ENCODE measurements at regions not wholly inside any gene's neighbourhood (a gene's known extent, or its start where the extent isn't known, plus 50 kb on each side); places are given as distances from the start of the nearest gene placed in this dataset.

GRCh38 chr2:128469875-128470274 is 151.2 kb upstream of the HS6ST1 start:
- ATAC-seq (ENCODE audit: low read depth): no peak
- no peaks in the 10 kb centered on the region for H3K4me1 ChIP-seq (ENCODE audit: insufficient read depth, poor library complexity, severe bottlenecking)
- no peak overlapping the region for H3K4me3 ChIP-seq (ENCODE audit: severe bottlenecking)
- H3K36me3 ChIP-seq (ENCODE audit: low read depth): no peaks in the 10 kb centered on the region
- H3K27ac ChIP-seq (ENCODE audit: poor library complexity, severe bottlenecking): no peak overlapping the region
- no peaks in the 10 kb centered on the region for H3K27me3 ChIP-seq (ENCODE audit: insufficient read depth, poor library complexity, severe bottlenecking)
- no peak for DNase-seq (ENCODE audit: low spot score)
- H3K9me3 ChIP-seq (ENCODE audit: severe bottlenecking): peaks cover 4% of the 10 kb centered on the region
- TF ChIP-seq CTCF (IDR thresholded peaks at IDR 0.05; ENCODE audit: poor library complexity, severe bottlenecking): no peak

GRCh38 chr2:128472789-128473174 is 154.1 kb upstream of the HS6ST1 start:
- ATAC-seq (ENCODE audit: low read depth): no peak
- Histone ChIP-seq H3K27ac (ENCODE audit: poor library complexity, severe bottlenecking) (no peak overlapping the region), H3K36me3 (ENCODE audit: low read depth) (no peaks in the 10 kb centered on the region), H3K4me1 (ENCODE audit: insufficient read depth, poor library complexity, severe bottlenecking) (no peaks in the 10 kb centered on the region), H3K27me3 (ENCODE audit: insufficient read depth, poor library complexity, severe bottlenecking) (no peaks in the 10 kb centered on the region), H3K4me3 (ENCODE audit: severe bottlenecking) (no peak overlapping the region), H3K9me3 (ENCODE audit: severe bottlenecking) (peaks cover 4% of the 10 kb centered on the region)
- DNase-seq (ENCODE audit: low spot score): no peak
- TF ChIP-seq CTCF (IDR thresholded peaks at IDR 0.05; ENCODE audit: poor library complexity, severe bottlenecking): no peak

GRCh38 chr2:128473175-128474035 is 154.7 kb upstream of the HS6ST1 start:
- Histone ChIP-seq H3K27ac (ENCODE audit: poor library complexity, severe bottlenecking) (no peak overlapping the region), H3K4me3 (ENCODE audit: severe bottlenecking) (no peak overlapping the region), H3K9me3 (ENCODE audit: severe bottlenecking) (peaks cover 4% of the 10 kb centered on the region), H3K27me3 (ENCODE audit: insufficient read depth, poor library complexity, severe bottlenecking) (no peaks in the 10 kb centered on the region), H3K4me1 (ENCODE audit: insufficient read depth, poor library complexity, severe bottlenecking) (no peaks in the 10 kb centered on the region), H3K36me3 (ENCODE audit: low read depth) (no peaks in the 10 kb centered on the region)
- DNase-seq (ENCODE audit: low spot score) (no peak), ATAC-seq (ENCODE audit: low read depth) (no peak)
- no peak for TF ChIP-seq CTCF (IDR thresholded peaks at IDR 0.05; ENCODE audit: poor library complexity, severe bottlenecking)

- no peak overlapping the region for H3K27ac ChIP-seq (ENCODE audit: poor library complexity, severe bottlenecking)
Observed at GRCh38 chr2:128474036-128474955, 155.6 kb upstream of the HS6ST1 start.

More at GRCh38 chr2:128474036-128474955, 155.6 kb upstream of the HS6ST1 start:
- H3K36me3 ChIP-seq (ENCODE audit: low read depth): no peaks in the 10 kb centered on the region
- H3K9me3 ChIP-seq (ENCODE audit: severe bottlenecking): peaks cover under 1% of the 10 kb centered on the region
- ATAC-seq (ENCODE audit: low read depth) (no peak), DNase-seq (ENCODE audit: low spot score) (no peak)
- H3K4me1 ChIP-seq (ENCODE audit: insufficient read depth, poor library complexity, severe bottlenecking): no peaks in the 10 kb centered on the region
- H3K4me3 ChIP-seq (ENCODE audit: severe bottlenecking): no peak overlapping the region
- H3K27me3 ChIP-seq (ENCODE audit: insufficient read depth, poor library complexity, severe bottlenecking): no peaks in the 10 kb centered on the region
- no peak for TF ChIP-seq CTCF (IDR thresholded peaks at IDR 0.05; ENCODE audit: poor library complexity, severe bottlenecking)
